IMR-90 (cell line): ENCODE measurements at regions not wholly inside any gene's neighbourhood (a gene's known extent, or its start where the extent isn't known, plus 50 kb on each side); places are given as distances from the start of the nearest gene placed in this dataset.
A peak's percentile ranks its signal among the peaks of the same experiment; 100 is the strongest.

ENCODE experiments used
- ATAC-seq: fragments of 200-7000 bp; cut with Tn5 transposase; 2 replicates; pipeline ENCODE4 v1.9.1; 2020; ENCODE audit warnings: low read depth, mild to moderate bottlenecking, moderate library complexity
- BruUV-seq: library from RNA; stranded (reverse); fragments of 400-500 nt; replicated peaks from 2 replicates; lab custom pipeline; 2021; lab: Mats Ljungman, UMichigan
- CTCF ChIA-PET: fragments of 300-600 bp; formaldehyde crosslinking; extraction: SDS; loops from one replicate; lab custom pipeline; 2021; ENCODE audit warnings: antibody characterized with exemption; lab: Yijun Ruan, JAX
- POLR2A ChIA-PET: fragments of 300-600 bp; sonication (Branson Sonifier 250); formaldehyde crosslinking; loops from one replicate; lab custom pipeline; 2022; ENCODE audit warnings: antibody characterized with exemption; ENCODE audit not compliant: unreplicated experiment; lab: Charles Lee
- DNase-seq: peaks from one replicate; pipeline ENCODE4 v3.0.0; 2013
- H2AFZ ChIP-seq: replicated peaks from 2 replicates; pipeline ENCODE3; 2013; ENCODE audit warnings: low read length, mild to moderate bottlenecking; ENCODE audit not compliant: poor library complexity
- H2AK5ac ChIP-seq: 2 replicates; pipeline ENCODE4 v1.6.1; 2013; ENCODE audit warnings: low read depth, low read length, inconsistent platforms
- H2AK9ac ChIP-seq: replicated peaks from 2 replicates; pipeline ENCODE3; 2013; ENCODE audit warnings: mild to moderate bottlenecking, low read depth, low read length, moderate library complexity; ENCODE audit not compliant: poor library complexity
- H2BK120ac ChIP-seq: 2 replicates; pipeline ENCODE4 v1.6.1; 2013; ENCODE audit warnings: low read depth, low read length, inconsistent platforms
- H2BK15ac ChIP-seq: 3 replicates; pipeline ENCODE4 v1.6.1; 2013; ENCODE audit warnings: low read depth, low read length, inconsistent platforms
- H2BK20ac ChIP-seq: 2 replicates; pipeline ENCODE4 v1.6.1; 2013; ENCODE audit warnings: low read depth, mild to moderate bottlenecking, inconsistent platforms, low read length, moderate library complexity
- H2BK5ac ChIP-seq: 2 replicates; pipeline ENCODE4 v1.6.1; 2013; ENCODE audit warnings: mild to moderate bottlenecking, low read depth, low read length, inconsistent platforms; ENCODE audit not compliant: poor library complexity, severe bottlenecking
- H3K14ac ChIP-seq: replicated peaks from 2 replicates; pipeline ENCODE4 v1.6.1; 2013; ENCODE audit warnings: low read depth, low read length, inconsistent platforms
- H3K18ac ChIP-seq: 2 replicates; pipeline ENCODE4 v1.6.1; 2013; ENCODE audit warnings: low read depth, low read length, control low read depth
- H3K23ac ChIP-seq: 2 replicates; pipeline ENCODE4 v1.6.1; 2013; ENCODE audit warnings: low read depth, low read length, inconsistent platforms
- H3K27ac ChIP-seq: 2 replicates; pipeline ENCODE4 v1.5.1; 2013; ENCODE audit warnings: mild to moderate bottlenecking, control low read depth, low read length; ENCODE audit not compliant: insufficient read depth
- H3K27me3 ChIP-seq: 2 replicates; pipeline ENCODE4 v1.6.1; 2013; ENCODE audit warnings: low read length; ENCODE audit not compliant: control insufficient read depth, insufficient read depth
- H3K36me3 ChIP-seq: 2 replicates; pipeline ENCODE4 v1.6.1; 2013; ENCODE audit warnings: low read length, mixed read lengths; ENCODE audit not compliant: control insufficient read depth, insufficient read depth
- H3K4ac ChIP-seq: 2 replicates; pipeline ENCODE4 v1.6.1; 2013; ENCODE audit warnings: low read depth, low read length, inconsistent platforms
- H3K4me1 ChIP-seq: 2 replicates; pipeline ENCODE4 v1.6.1; 2013; ENCODE audit warnings: low read length, mixed read lengths; ENCODE audit not compliant: control insufficient read depth, insufficient read depth
- H3K4me2 ChIP-seq: 2 replicates; pipeline ENCODE4 v1.6.1; 2013; ENCODE audit warnings: low read depth, mild to moderate bottlenecking, control low read depth, low read length, moderate library complexity
- H3K4me3 ChIP-seq: 2 replicates; pipeline ENCODE4 v1.5.1; 2013; ENCODE audit warnings: low read depth, mild to moderate bottlenecking, control low read depth, low read length, moderate library complexity; ENCODE audit not compliant: insufficient read depth
- H3K56ac ChIP-seq: 2 replicates; pipeline ENCODE4 v1.6.1; 2013; ENCODE audit warnings: low read length, inconsistent platforms; ENCODE audit not compliant: insufficient read depth; ENCODE audit errors: extremely low read depth
- H3K79me1 ChIP-seq, 2 experiments: 2 replicates each; pipeline ENCODE4 v1.6.1; 2013; ENCODE audit warnings: low read length in 2 of 2, inconsistent platforms in 1 of 2, low read depth in 1 of 2
- H3K9ac ChIP-seq: 2 replicates; pipeline ENCODE4 v1.6.1; 2013; ENCODE audit warnings: low read depth, low read length, control low read depth
- H3K9me1 ChIP-seq: 2 replicates; pipeline ENCODE4 v1.6.1; 2013; ENCODE audit warnings: low read length, inconsistent platforms; ENCODE audit not compliant: insufficient read depth
- H3K9me3 ChIP-seq: 2 replicates; pipeline ENCODE4 v1.6.1; 2013; ENCODE audit warnings: low read length; ENCODE audit not compliant: control insufficient read depth, insufficient read depth
- H4K20me1 ChIP-seq: 2 replicates; pipeline ENCODE4 v1.6.1; 2013; ENCODE audit warnings: low read length, inconsistent platforms; ENCODE audit not compliant: insufficient read depth
- H4K5ac ChIP-seq: 2 replicates; pipeline ENCODE4 v1.6.1; 2013; ENCODE audit warnings: mild to moderate bottlenecking, low read depth, low read length, control low read depth
- H4K8ac ChIP-seq, 2 experiments: 2 replicates each; pipeline ENCODE4 v1.6.1; 2013; ENCODE audit warnings: low read depth in 2 of 2, low read length in 2 of 2, control low read depth in 1 of 2, inconsistent platforms in 1 of 2
- H4K91ac ChIP-seq: 2 replicates; pipeline ENCODE4 v1.6.1; 2013; ENCODE audit warnings: low read depth, low read length, inconsistent platforms; ENCODE audit not compliant: insufficient read depth
- MAFK ChIP-seq: IDR thresholded peaks from 2 replicates; pipeline ENCODE4 v1.6.1; 2012; ENCODE audit warnings: low read depth, low read length, improper control_type of control experiment
- NFE2L2 ChIP-seq: fragments of 150-350 bp; IDR thresholded peaks from 2 replicates; pipeline ENCODE4 v1.6.1; 2016; ENCODE audit warnings: low read depth, mild to moderate bottlenecking, low read length
- RAD21 ChIP-seq: IDR thresholded peaks from 2 replicates; pipeline ENCODE4 v1.6.1; 2012; ENCODE audit warnings: low read length, improper control_type of control experiment
- RFX5 ChIP-seq: IDR thresholded peaks from 2 replicates; pipeline ENCODE4 v1.8.0; 2012; ENCODE audit warnings: low read depth, mild to moderate bottlenecking, low read length, moderate library complexity
- dilution Hi-C: fragments of 300-500 bp; cut with HindIII; formaldehyde crosslinking; loops from one replicate; pipeline ENCODE4 v1.14.3; 2018; ENCODE audit warnings: low sequenced_read_pairs; ENCODE audit not compliant: unreplicated experiment
- in situ Hi-C: fragments of 300-500 bp; cut with MboI; formaldehyde crosslinking; loops from 3 replicates; pipeline ENCODE4 v1.14.3; 2019; ENCODE audit warnings: low sequenced_read_pairs, inconsistent platforms, mixed read lengths
- intact Hi-C: fragments of 100-400 bp; cut with micrococcal nuclease; formaldehyde crosslinking; loops from 2 replicates; pipeline ENCODE4 v1.10.0; 2022

DNA sequence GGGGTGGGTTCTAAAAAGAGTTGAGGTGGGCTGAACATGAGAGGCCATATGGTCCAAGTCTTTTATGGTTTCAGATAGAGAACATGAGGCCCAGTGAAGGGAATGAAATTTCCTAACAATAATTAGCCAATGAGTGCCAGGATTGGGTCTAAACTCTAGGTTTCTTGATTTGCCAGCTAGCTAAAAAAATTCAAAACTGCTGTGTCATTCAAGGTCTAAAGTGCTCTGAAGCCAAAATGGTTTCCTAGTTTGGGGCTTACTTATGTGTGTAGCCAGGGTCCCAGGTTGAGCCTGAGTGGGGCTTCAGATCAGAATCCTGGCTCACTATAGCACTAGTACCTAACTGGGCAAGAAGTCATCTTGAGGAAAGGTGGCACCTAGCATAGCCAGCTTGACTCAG is 55.3 kb upstream of the SYN2 start:
- POLR2A ChIA-PET: no interaction called here
- no peaks in the 10 kb centered on the region for H3K27me3 ChIP-seq
- H2AK5ac ChIP-seq: no peak overlapping the region
- H4K8ac ChIP-seq: no peak overlapping the region
- H2AK9ac ChIP-seq: no peak overlapping the region
- no peak overlapping the region for H4K91ac ChIP-seq
- H3K18ac ChIP-seq: no peak overlapping the region
- no peak for DNase-seq
- no peak overlapping the region for H3K14ac ChIP-seq
- TF ChIP-seq MAFK (no peak), NFE2L2 (peak; percentile 61), RAD21 (no peak), RFX5 (no peak)
- H3K56ac ChIP-seq: no peak overlapping the region
- H2BK120ac ChIP-seq: no peak overlapping the region
- ATAC-seq: no peak
- dilution Hi-C loops (no loop called here), in situ Hi-C loops (no loop called here), intact Hi-C loops (no loop called here)
- no peak overlapping the region for H3K27ac ChIP-seq
- H3K4me3 ChIP-seq: no peak overlapping the region
- no peak overlapping the region for H3K9ac ChIP-seq
- H4K20me1 ChIP-seq: no peaks in the 10 kb centered on the region
- CTCF ChIA-PET: no interaction called here
- H3K4me2 ChIP-seq: no peak overlapping the region
- no peak overlapping the region for H2BK20ac ChIP-seq
- H3K79me1 ChIP-seq: no peaks in the 10 kb centered on the region
- BruUV-seq: no TSS peak
- no peak overlapping the region for H3K4ac ChIP-seq
- H3K23ac ChIP-seq: no peak overlapping the region
- H3K4me1 ChIP-seq: no peaks in the 10 kb centered on the region
- no peaks in the 10 kb centered on the region for H3K36me3 ChIP-seq
- no peaks in the 10 kb centered on the region for H3K9me3 ChIP-seq
- H4K5ac ChIP-seq: no peak overlapping the region
- no peak overlapping the region for H2AFZ ChIP-seq
- no peaks in the 10 kb centered on the region for H3K9me1 ChIP-seq
- no peak overlapping the region for H2BK5ac ChIP-seq
- no peak overlapping the region for H2BK15ac ChIP-seq
